ENCODE measurements at regions not wholly inside any gene's neighbourhood (a gene's known extent, or its start where the extent isn't known, plus 50 kb on each side); places are given as distances from the start of the nearest gene placed in this dataset.

- TF ChIP-seq ZNF565 (CRISPR knock-in tag; conservative IDR thresholded peaks at IDR 0.05; ENCODE audit: low read depth) (no peak), TCF4 (CRISPR knock-in tag; IDR thresholded peaks at IDR 0.05; ENCODE audit: borderline replicate concordance) (no peak), ESRRG (CRISPR knock-in tag; IDR thresholded peaks at IDR 0.05) (no peak), ZNF8 (CRISPR knock-in tag; IDR thresholded peaks at IDR 0.05) (no peak), ZFP3 (CRISPR knock-in tag; IDR thresholded peaks at IDR 0.05) (no peak)
- ATAC-seq, result no peak
Observed at GRCh38 chr9:7879551-7880245, 80.1 kb upstream of the DMAC1 start.

GRCh38 chr9:7871977-7872730 is 72.6 kb upstream of the DMAC1 start:
- ATAC-seq, result no peak
- TF ChIP-seq ISL1 (CRISPR knock-in tag; IDR thresholded peaks at IDR 0.05), result no peak
- no peak for TF ChIP-seq BACH2 (CRISPR knock-in tag; IDR thresholded peaks at IDR 0.05; ENCODE audit: borderline replicate concordance)
- TF ChIP-seq RARB (CRISPR knock-in tag; IDR thresholded peaks at IDR 0.05), result no peak
- TF ChIP-seq SNAI2 (CRISPR knock-in tag; IDR thresholded peaks at IDR 0.05), result no peak

DNA sequence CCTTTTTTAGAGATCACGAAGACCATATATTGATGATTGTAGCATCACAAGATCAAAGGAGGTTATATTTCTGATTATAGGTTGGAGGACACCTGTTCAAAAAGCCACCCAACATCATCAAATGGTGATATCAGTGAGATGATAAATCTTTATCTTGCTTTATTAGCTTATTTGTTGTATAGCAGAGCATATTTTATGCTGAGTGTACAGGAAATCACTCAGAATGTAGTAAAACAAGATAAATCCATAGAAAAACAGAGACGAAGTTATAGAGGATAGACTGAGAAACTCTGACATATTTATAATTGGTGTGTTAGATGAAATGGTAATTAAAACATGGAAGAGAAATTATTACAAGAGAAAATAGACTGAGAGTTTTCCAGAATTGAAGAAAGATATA is 69.8 kb upstream of the DMAC1 start:
- ATAC-seq, result no peak
- no peak for TF ChIP-seq ARNTL (CRISPR knock-in tag; IDR thresholded peaks at IDR 0.05; ENCODE audit: borderline replicate concordance, low read depth)
- no peak for TF ChIP-seq CSRNP3 (CRISPR knock-in tag; IDR thresholded peaks at IDR 0.05)
- no peak for TF ChIP-seq SNAI2 (CRISPR knock-in tag; IDR thresholded peaks at IDR 0.05)

- no peak for TF ChIP-seq CREB5 (CRISPR knock-in tag; IDR thresholded peaks at IDR 0.05; ENCODE audit: low read depth)
- no peak for TF ChIP-seq ZFP3 (CRISPR knock-in tag; IDR thresholded peaks at IDR 0.05)
- no peak for TF ChIP-seq ZC3H10 (CRISPR knock-in tag; IDR thresholded peaks at IDR 0.05)
- no peak for TF ChIP-seq CSDC2 (CRISPR knock-in tag; IDR thresholded peaks at IDR 0.05)
- no peak for TF ChIP-seq ZNF565 (CRISPR knock-in tag; conservative IDR thresholded peaks at IDR 0.05; ENCODE audit: low read depth)
- TF ChIP-seq OSR1 (CRISPR knock-in tag; IDR thresholded peaks at IDR 0.05), result no peak
- TF ChIP-seq, protein P1, sequence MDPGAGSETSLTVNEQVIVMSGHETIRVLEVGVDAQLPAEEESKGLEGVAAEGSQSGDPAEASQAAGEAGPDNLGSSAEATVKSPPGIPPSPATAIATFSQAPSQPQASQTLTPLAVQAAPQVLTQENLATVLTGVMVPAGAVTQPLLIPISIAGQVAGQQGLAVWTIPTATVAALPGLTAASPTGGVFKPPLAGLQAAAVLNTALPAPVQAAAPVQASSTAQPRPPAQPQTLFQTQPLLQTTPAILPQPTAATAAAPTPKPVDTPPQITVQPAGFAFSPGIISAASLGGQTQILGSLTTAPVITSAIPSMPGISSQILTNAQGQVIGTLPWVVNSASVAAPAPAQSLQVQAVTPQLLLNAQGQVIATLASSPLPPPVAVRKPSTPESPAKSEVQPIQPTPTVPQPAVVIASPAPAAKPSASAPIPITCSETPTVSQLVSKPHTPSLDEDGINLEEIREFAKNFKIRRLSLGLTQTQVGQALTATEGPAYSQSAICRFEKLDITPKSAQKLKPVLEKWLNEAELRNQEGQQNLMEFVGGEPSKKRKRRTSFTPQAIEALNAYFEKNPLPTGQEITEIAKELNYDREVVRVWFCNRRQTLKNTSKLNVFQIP (CRISPR knock-in tag; IDR thresholded peaks at IDR 0.05; ENCODE audit: borderline replicate concordance, low read depth), result no peak
- TF ChIP-seq PPARA (CRISPR knock-in tag; IDR thresholded peaks at IDR 0.05; ENCODE audit: borderline replicate concordance), result no peak
- no peak for TF ChIP-seq ARNTL (CRISPR knock-in tag; IDR thresholded peaks at IDR 0.05; ENCODE audit: borderline replicate concordance, low read depth)
- no peak for TF ChIP-seq BACH2 (CRISPR knock-in tag; IDR thresholded peaks at IDR 0.05; ENCODE audit: borderline replicate concordance)
- TF ChIP-seq SNAI2 (CRISPR knock-in tag; IDR thresholded peaks at IDR 0.05), result no peak
- TF ChIP-seq, protein P2, sequence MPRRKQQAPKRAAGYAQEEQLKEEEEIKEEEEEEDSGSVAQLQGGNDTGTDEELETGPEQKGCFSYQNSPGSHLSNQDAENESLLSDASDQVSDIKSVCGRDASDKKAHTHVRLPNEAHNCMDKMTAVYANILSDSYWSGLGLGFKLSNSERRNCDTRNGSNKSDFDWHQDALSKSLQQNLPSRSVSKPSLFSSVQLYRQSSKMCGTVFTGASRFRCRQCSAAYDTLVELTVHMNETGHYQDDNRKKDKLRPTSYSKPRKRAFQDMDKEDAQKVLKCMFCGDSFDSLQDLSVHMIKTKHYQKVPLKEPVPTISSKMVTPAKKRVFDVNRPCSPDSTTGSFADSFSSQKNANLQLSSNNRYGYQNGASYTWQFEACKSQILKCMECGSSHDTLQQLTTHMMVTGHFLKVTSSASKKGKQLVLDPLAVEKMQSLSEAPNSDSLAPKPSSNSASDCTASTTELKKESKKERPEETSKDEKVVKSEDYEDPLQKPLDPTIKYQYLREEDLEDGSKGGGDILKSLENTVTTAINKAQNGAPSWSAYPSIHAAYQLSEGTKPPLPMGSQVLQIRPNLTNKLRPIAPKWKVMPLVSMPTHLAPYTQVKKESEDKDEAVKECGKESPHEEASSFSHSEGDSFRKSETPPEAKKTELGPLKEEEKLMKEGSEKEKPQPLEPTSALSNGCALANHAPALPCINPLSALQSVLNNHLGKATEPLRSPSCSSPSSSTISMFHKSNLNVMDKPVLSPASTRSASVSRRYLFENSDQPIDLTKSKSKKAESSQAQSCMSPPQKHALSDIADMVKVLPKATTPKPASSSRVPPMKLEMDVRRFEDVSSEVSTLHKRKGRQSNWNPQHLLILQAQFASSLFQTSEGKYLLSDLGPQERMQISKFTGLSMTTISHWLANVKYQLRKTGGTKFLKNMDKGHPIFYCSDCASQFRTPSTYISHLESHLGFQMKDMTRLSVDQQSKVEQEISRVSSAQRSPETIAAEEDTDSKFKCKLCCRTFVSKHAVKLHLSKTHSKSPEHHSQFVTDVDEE (CRISPR knock-in tag; IDR thresholded peaks at IDR 0.05), result no peak
- no peak for TF ChIP-seq ESRRG (CRISPR knock-in tag; IDR thresholded peaks at IDR 0.05)
- TF ChIP-seq CSRNP3 (CRISPR knock-in tag; IDR thresholded peaks at IDR 0.05), result no peak
- no peak for TF ChIP-seq RARB (CRISPR knock-in tag; IDR thresholded peaks at IDR 0.05)
- TF ChIP-seq TOX (CRISPR knock-in tag; IDR thresholded peaks at IDR 0.05; ENCODE audit: borderline replicate concordance), result no peak
- no peak for TF ChIP-seq ZNF70 (CRISPR knock-in tag; IDR thresholded peaks at IDR 0.05)
- TF ChIP-seq ISL1 (CRISPR knock-in tag; IDR thresholded peaks at IDR 0.05), result no peak
- no peak for TF ChIP-seq ZFP30 (CRISPR knock-in tag; IDR thresholded peaks at IDR 0.05)
- no peak for ATAC-seq
Observed at GRCh38 chr9:7862170-7862569, 62.6 kb upstream of the DMAC1 start.

Data from SK-N-SH treated with all-trans-retinoic acid at 6 μM for 48 hours (cell line).